Liver (tissue), 6 donors: ENCODE measurements at regions not wholly inside any gene's neighbourhood (a gene's known extent, or its start where the extent isn't known, plus 50 kb on each side); places are given as distances from the start of the nearest gene placed in this dataset.
"Not testable (repeated sequence)": the region's sequence is repeated elsewhere in the genome, so short reads cannot be mapped to it uniquely, and the experiment has no call there.

Source experiments
- DNase-seq: peaks from one replicate; pipeline ENCODE4 v3.0.0-alpha.2; 2017; ENCODE audit warnings: low spot score
- H3K27ac ChIP-seq, 2 donors: one replicate each; pipeline ENCODE4 v1.7.0; 2013; ENCODE audit warnings: inconsistent platforms in 2 of 2, low read length in 2 of 2, control low read depth in 1 of 2, low read depth in 1 of 2, mild to moderate bottlenecking in 1 of 2
- H3K27me3 ChIP-seq, 4 donors: one replicate each; pipeline versions ENCODE4 v1.6.1 to v1.7.0; 2013; ENCODE audit warnings: low read length in 3 of 4, inconsistent platforms in 1 of 4, mild to moderate bottlenecking in 1 of 4, moderate library complexity in 1 of 4; ENCODE audit not compliant: control insufficient read depth in 4 of 4, insufficient read depth in 4 of 4
- H3K36me3 ChIP-seq, 4 donors: one replicate each; pipeline versions ENCODE4 v1.6.1 to v1.7.0; 2013; ENCODE audit warnings: low read length in 3 of 4, mild to moderate bottlenecking in 3 of 4, low read depth in 1 of 4, moderate library complexity in 1 of 4; ENCODE audit not compliant: control insufficient read depth in 4 of 4, insufficient read depth in 3 of 4
- H3K4me1 ChIP-seq, 4 donors: one replicate each; pipeline versions ENCODE4 v1.6.1 to v1.7.0; 2013; ENCODE audit warnings: low read length in 3 of 4, mild to moderate bottlenecking in 3 of 4, moderate library complexity in 1 of 4; ENCODE audit not compliant: control insufficient read depth in 4 of 4, insufficient read depth in 4 of 4
- H3K4me3 ChIP-seq, 3 donors: one replicate each; pipeline versions ENCODE4 v1.6.1 to v1.7.0; 2013; ENCODE audit warnings: low read length in 3 of 3, control low read depth in 1 of 3, low read depth in 1 of 3, mild to moderate bottlenecking in 1 of 3
- H3K9ac ChIP-seq, 2 donors: one replicate each; pipeline ENCODE4 v1.7.0; 2013; ENCODE audit warnings: low read length in 2 of 2, mild to moderate bottlenecking in 2 of 2, moderate library complexity in 2 of 2, control low read depth in 1 of 2, low read depth in 1 of 2
- H3K9me3 ChIP-seq, 4 donors: one replicate each; pipeline versions ENCODE4 v1.6.1 to v1.7.0; 2013; ENCODE audit warnings: low read length in 3 of 4; ENCODE audit not compliant: control insufficient read depth in 4 of 4
- WGBS: extraction: QIAGEN DNeasy Blood & Tissue Kit; methylation state at CpG from one replicate; pipeline ENCODE4 v1.1.7; 2013; 5-methylcytosine and 5-hydroxymethylcytosine counted together
- donor health status: healthy.
- donor health status: healthy.
- donor health status: healthy.

DNA sequence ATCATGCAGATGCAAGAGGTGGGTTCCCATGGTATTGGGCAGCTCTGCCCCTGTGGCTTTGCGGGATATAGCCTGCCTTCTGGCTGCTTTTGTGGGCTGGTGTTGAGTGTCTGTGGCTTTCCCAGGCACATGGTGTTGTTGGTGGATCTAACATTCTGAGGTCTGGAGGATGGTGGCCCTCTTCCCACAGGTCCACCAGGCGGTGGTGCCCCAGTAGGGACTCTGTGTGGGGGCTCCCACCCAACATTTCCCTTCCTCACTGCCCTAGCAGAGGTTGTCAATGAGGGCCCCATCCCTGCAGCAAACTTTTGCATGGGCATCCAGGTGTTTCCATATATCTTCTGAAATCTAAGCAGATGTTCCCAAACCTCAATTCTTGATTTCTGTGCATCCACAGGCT lies 420.5 kb upstream of the TPTE start:
- WGBS = 50% methylated on average over 1 of the region's 2 CpGs
- not testable (repeated sequence) for H3K9me3 ChIP-seq, DNase-seq, H3K27me3 ChIP-seq, H3K4me3 ChIP-seq, H3K36me3 ChIP-seq, H3K27ac ChIP-seq, H3K4me1 ChIP-seq, H3K9ac ChIP-seq

DNA sequence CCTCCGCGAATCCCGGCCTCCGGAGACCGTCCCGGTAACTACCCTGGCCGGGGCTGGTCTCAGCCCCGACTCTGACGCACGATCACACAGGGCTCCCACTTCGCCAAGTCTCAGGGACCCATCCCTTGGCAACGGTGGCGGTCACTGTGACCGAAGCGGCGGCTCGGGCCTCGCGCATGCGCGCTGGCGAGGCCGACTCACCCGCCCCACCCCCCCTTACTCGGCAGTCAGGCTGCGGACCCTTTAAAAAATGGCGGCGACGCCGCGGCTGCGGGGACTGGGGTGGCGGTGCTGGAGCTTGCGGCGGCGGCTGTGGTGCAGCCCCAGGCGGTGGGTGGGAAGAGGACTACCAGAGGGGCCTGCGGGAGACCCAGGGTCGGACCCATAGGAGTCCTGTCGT lies 402.0 kb upstream of the TPTE start:
- WGBS = 59% methylated on average over 40 of the region's 40 CpGs
- H3K4me3 ChIP-seq, H3K27ac ChIP-seq, H3K4me1 ChIP-seq, DNase-seq, H3K9ac ChIP-seq, H3K27me3 ChIP-seq, H3K9me3 ChIP-seq, H3K36me3 ChIP-seq: not testable (repeated sequence)

DNA sequence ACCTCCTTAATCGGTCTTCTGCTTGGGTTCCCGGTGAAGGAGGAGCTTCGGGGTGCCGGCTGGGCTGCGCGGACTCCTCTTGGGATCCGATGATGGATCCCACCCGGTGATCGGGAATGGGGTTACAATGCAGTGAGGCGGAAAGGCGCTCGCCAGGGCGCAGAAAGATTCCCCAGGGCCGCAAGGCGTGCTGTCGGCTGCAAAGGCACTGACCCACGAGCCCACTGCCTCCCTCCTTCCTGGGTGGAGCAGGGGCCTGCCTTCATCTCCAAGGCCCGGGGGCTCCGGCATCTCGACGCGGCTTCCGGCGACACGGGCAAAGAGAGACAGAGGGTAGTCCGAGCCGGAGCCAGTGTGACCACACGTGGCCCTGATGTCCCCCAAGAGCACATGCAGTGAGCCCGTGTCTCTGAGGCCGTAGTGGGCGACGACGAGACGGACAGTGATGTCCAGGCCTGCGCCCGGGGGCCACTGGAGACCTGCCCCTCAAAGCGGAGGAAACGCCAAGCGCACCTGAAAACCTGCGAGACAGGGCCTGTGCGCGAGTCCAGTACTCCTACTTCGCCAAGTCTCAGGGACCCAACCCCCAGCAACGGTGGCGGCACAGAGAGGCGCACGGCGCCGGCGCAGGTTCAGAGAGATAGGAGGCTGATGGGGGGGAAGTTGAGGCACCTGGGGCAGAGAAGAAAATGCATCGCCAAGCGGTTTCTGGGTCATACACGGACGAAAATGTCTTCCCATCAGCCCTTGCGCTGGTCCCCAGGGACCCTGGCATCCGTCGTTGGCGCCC lies 401.4 kb upstream of the TPTE start:
- not testable (repeated sequence) for DNase-seq

DNA sequence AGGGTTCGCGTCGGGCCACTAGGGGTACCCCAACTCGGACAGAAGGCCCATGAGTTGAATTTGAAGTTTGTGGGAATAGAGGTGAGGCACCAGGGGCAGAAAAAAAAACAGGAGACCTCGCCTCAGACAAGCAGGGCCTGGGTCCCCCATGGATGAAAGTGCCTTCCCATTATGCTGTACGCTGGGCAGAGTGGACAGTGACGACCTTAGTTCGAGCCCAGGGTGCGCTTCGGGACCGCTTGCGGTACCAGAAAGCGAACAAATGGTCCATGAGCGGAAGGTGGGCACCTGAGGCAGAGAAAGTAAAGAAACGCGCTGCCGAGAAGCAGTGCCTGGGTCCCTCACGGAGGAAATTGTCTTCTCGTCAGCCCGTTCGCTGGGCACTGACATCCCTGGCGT lies 400.8 kb upstream of the TPTE start:
- DNase-seq, H3K9ac ChIP-seq: not testable (repeated sequence)
- 65% methylated on average over 12 of the region's 22 CpGs for WGBS

More for the DNA sequence above, 401.4 kb upstream of the TPTE start:
- H3K4me1 ChIP-seq, H3K27me3 ChIP-seq, H3K36me3 ChIP-seq, H3K27ac ChIP-seq, H3K9me3 ChIP-seq, H3K4me3 ChIP-seq, H3K9ac ChIP-seq: not testable (repeated sequence)
- WGBS = 69% methylated on average over 54 of the region's 58 CpGs

DNA sequence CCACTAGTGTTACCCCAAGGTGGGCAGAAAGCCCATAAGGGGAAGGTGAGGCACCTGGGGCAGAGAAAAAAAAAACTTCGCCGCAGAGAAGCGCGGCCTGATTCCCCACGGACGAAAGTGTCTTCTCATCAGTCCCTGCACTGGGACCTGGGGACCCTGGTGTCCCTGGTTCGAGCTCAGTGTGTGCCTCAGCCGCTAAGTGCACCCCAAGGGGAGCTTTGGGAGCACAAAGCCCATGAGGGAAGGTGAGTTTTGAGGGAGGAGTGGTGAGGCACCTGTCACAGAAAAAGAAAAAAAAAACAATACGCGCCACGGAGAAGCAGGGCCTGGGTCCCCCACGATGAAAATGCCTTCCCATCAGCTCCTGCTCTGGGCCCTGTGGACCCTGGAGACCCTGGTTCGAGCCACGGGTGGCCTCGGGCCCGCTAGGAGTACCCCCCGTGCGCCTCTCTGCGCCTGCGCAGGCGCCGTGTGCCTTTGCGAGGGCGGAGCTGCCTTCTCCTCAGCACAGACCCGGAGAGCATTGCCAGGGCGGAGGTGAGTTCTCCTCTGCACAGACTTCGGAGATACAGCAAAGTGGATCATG lies 400.3 kb upstream of the TPTE start:
- not testable (repeated sequence) for H3K9ac ChIP-seq, H3K27me3 ChIP-seq, H3K4me1 ChIP-seq, H3K9me3 ChIP-seq, H3K36me3 ChIP-seq, H3K27ac ChIP-seq, H3K4me3 ChIP-seq
- DNase-seq = peak; percentile 12
- 60% methylated on average over 23 of the region's 27 CpGs for WGBS

More for the DNA sequence above, 400.8 kb upstream of the TPTE start:
- not testable (repeated sequence) for H3K36me3 ChIP-seq, H3K4me3 ChIP-seq, H3K27ac ChIP-seq, H3K9me3 ChIP-seq, H3K4me1 ChIP-seq, H3K27me3 ChIP-seq

DNA sequence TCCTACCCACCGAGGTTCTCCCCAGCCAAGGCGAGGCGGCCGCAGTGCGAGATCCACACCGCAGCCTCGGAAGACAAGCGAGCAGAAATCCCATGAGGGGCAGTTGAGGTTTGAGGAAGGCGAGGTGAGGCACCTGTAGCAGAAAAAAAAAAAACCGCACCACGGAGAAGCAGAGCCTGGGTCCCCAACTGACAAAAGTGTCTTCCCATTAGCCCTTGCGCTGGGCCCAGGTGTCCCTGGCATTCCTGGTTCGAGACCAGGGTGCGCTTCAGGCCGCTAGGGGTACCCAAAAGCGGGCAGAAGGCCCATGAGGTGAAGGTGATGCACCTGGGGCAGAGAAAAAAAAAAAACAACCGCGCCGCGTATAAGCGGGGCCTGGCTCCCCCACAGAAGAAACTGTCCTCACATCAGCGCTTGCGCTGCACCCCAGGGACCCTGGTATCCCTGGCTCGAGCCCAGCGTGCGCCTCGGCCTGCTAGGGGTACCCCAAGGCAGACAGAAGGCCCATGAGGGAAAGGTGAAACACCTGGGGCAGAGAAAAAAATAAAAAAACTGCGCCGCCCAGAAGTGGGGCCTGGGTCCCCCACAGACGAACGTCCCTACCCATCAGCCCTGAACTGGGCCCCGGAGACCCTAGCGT lies 399.4 kb upstream of the TPTE start:
- H3K4me3 ChIP-seq, H3K27ac ChIP-seq, H3K9me3 ChIP-seq, H3K9ac ChIP-seq, H3K27me3 ChIP-seq, H3K4me1 ChIP-seq, H3K36me3 ChIP-seq, DNase-seq: not testable (repeated sequence)
- WGBS = 54% methylated on average over 31 of the region's 33 CpGs

DNA sequence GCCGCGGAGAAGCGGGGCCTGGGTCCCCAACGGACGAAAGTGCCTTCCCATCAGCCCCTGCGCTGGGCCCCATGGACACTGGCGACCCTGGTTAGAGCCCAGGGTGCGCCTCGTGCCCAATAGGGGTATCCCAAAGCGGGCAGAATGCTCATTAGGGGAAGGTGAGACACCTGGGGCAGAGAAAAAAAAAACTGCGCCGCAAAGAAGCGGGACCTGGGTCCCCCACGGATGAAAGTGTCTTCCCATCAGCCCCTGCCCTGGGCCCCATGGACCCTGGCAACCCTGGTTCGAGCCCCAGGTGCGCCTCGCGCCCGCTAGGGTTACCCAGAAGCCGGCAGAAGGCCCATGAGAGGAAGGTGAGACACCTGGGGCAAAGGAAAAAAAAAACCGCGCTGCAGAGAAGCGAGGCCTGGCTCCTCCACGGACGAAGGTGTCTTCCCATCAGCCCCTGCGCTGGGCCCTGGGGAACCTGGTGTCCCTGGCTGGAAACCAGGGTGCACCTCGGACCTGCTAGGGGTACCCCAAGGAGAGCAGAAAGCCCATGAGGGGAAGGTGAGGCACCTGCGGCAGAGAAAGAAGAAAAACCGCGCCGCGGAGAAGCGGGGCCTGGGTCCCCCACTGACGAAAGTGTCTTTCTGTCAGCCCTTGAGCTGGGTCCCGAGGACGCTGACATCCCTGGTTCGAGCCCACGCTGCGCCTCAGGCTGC lies 398.4 kb upstream of the TPTE start:
- not testable (repeated sequence) for H3K9me3 ChIP-seq, H3K9ac ChIP-seq, H3K4me3 ChIP-seq, H3K27ac ChIP-seq, H3K36me3 ChIP-seq, H3K27me3 ChIP-seq, H3K4me1 ChIP-seq
- 49% methylated on average over 27 of the region's 39 CpGs for WGBS
- DNase-seq = peak; percentile 19

DNA sequence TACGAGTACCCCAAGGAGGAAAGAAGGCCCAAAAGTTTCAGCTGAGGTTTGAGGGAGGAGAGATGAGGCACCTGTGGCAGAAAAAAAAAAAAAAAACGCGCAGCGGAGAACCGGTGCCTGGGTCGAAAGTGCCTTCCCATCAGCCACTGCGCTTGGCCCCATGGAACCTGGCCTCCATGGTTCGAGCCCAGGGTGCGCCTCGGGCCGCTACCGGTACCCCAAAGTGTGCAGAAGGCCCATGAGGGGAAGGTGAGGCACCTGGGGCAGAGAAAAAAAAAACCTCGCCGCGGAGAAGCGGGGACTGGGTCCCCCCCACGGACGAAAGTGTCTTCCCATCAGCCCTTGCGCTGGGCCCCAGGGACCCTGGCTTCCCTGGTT lies 397.9 kb upstream of the TPTE start:
- not testable (repeated sequence) for H3K4me3 ChIP-seq, H3K9me3 ChIP-seq, H3K27me3 ChIP-seq, H3K27ac ChIP-seq, H3K4me1 ChIP-seq, H3K9ac ChIP-seq, H3K36me3 ChIP-seq
- WGBS = 57% methylated on average over 19 of the region's 19 CpGs
- DNase-seq = peak; percentile 12
